Mesendoderm (in vitro differentiated cells): ENCODE measurements at regions not wholly inside any gene's neighbourhood (a gene's known extent, or its start where the extent isn't known, plus 50 kb on each side); places are given as distances from the start of the nearest gene placed in this dataset.
"Not testable (repeated sequence)": the region's sequence is repeated elsewhere in the genome, so short reads cannot be mapped to it uniquely, and the experiment has no call there.

Experiments used
- DNase-seq: peaks from one replicate; pipeline ENCODE4 v3.0.0; 2013
- H2AK5ac ChIP-seq: 2 replicates; pipeline ENCODE4 v1.6.1; 2013; ENCODE audit warnings: low read length, inconsistent platforms
- H2BK120ac ChIP-seq: 2 replicates; pipeline ENCODE4 v1.6.1; 2013; ENCODE audit warnings: low read depth, mild to moderate bottlenecking, low read length, moderate library complexity, mixed read lengths
- H2BK15ac ChIP-seq: replicated peaks from 2 replicates; pipeline ENCODE4 v1.6.1; 2013; ENCODE audit warnings: low read depth, mild to moderate bottlenecking, moderate library complexity
- H2BK5ac ChIP-seq: 2 replicates; pipeline ENCODE4 v1.6.1; 2013; ENCODE audit warnings: low read length, inconsistent platforms
- H3K18ac ChIP-seq: 2 replicates; pipeline ENCODE4 v1.6.1; 2013; ENCODE audit warnings: mild to moderate bottlenecking, low read length, mixed read lengths
- H3K23ac ChIP-seq: one replicate; pipeline ENCODE4 v1.6.1; 2013; ENCODE audit warnings: low read length
- H3K27ac ChIP-seq: 2 replicates; pipeline ENCODE4 v1.5.1; 2013; ENCODE audit warnings: low read depth, mild to moderate bottlenecking, inconsistent platforms, low read length, moderate library complexity
- H3K27me3 ChIP-seq: 2 replicates; pipeline ENCODE4 v1.6.1; 2013; ENCODE audit warnings: low read length, control low read depth, mild to moderate bottlenecking, inconsistent platforms; ENCODE audit not compliant: insufficient read depth, poor library complexity
- H3K36me3 ChIP-seq: 2 replicates; pipeline ENCODE4 v1.6.1; 2013; ENCODE audit warnings: low read length, inconsistent platforms; ENCODE audit not compliant: control insufficient read depth, insufficient read depth
- H3K4ac ChIP-seq: one replicate; pipeline ENCODE4 v1.6.1; 2013; ENCODE audit warnings: low read depth, mild to moderate bottlenecking, low read length, moderate library complexity
- H3K4me1 ChIP-seq: 2 replicates; pipeline ENCODE4 v1.6.1; 2013; ENCODE audit warnings: low read depth, low read length, inconsistent platforms; ENCODE audit not compliant: control insufficient read depth
- H3K4me2 ChIP-seq: 2 replicates; pipeline ENCODE4 v1.6.1; 2013; ENCODE audit warnings: low read length
- H3K4me3 ChIP-seq: 2 replicates; pipeline ENCODE4 v1.5.1; 2013; ENCODE audit warnings: mild to moderate bottlenecking, low read length
- H3K56ac ChIP-seq: one replicate; pipeline ENCODE4 v1.6.1; 2013; ENCODE audit warnings: low read length
- H3K79me1 ChIP-seq: 2 replicates; pipeline ENCODE4 v1.6.1; 2013; ENCODE audit warnings: low read length, inconsistent platforms
- H3K79me2 ChIP-seq: 2 replicates; pipeline ENCODE4 v1.6.1; 2013; ENCODE audit warnings: mild to moderate bottlenecking, low read length; ENCODE audit not compliant: control insufficient read depth, insufficient read depth
- H3K9ac ChIP-seq: 2 replicates; pipeline ENCODE4 v1.6.1; 2013; ENCODE audit warnings: low read length, inconsistent platforms
- H4K5ac ChIP-seq: one replicate; pipeline ENCODE4 v1.6.1; 2013; ENCODE audit warnings: low read length
- H4K8ac ChIP-seq: one replicate; pipeline ENCODE4 v1.6.1; 2013; ENCODE audit warnings: low read depth, mild to moderate bottlenecking, control low read depth, low read length, moderate library complexity
- whole genome bisulfite sequencing: extraction: QIAGEN DNeasy Blood & Tissue Kit; methylation state at CpG from one replicate; pipeline ENCODE4 v1.1.7; 2013; ENCODE audit warnings: low lambda C conversion rate, missing lambda C conversion rate; ENCODE audit not compliant: insufficient coverage; ENCODE audit errors: extremely low coverage; 5-methylcytosine and 5-hydroxymethylcytosine counted together

DNA sequence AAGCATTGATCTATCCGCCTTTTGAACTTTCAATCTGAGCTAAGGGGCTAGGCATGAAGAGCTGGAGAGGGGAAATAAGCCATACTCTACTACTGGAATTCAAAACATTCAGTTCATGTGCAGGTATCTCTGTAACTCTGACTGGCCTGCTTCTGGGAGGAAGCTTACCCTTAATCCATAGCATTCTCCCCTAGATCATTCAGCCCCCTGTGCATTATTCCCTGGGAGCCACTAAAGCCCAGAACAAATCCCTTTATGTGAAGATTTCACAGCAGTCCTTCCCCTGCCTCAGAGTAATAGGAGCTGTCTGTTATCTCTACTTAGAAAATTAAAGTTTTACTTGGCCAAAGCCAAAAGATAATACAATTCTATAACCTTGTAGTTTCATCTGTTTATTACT lies 300.7 kb downstream of the SEC16B start:
- no peaks in the 10 kb centered on the region for H3K79me1 ChIP-seq
- H3K18ac ChIP-seq = no peak overlapping the region
- no peak overlapping the region for H3K4me2 ChIP-seq
- no peak overlapping the region for H2BK5ac ChIP-seq
- H3K4ac ChIP-seq = no peak overlapping the region
- no peaks in the 10 kb centered on the region for H3K36me3 ChIP-seq
- H3K79me2 ChIP-seq = no peaks in the 10 kb centered on the region
- DNase-seq = peak; percentile 30
- H3K9ac ChIP-seq = no peak overlapping the region
- no peak overlapping the region for H3K27ac ChIP-seq
- H3K56ac ChIP-seq = no peak overlapping the region
- no peak overlapping the region for H4K8ac ChIP-seq
- no peak overlapping the region for H2BK15ac ChIP-seq
- H2BK120ac ChIP-seq = no peak overlapping the region
- H3K23ac ChIP-seq = no peak overlapping the region
- H4K5ac ChIP-seq = no peak overlapping the region
- no peak overlapping the region for H2AK5ac ChIP-seq
- no peaks in the 10 kb centered on the region for H3K27me3 ChIP-seq
- WGBS = no CpG with 5 or more reads among the region's 1 CpG
- H3K4me3 ChIP-seq = no peak overlapping the region
- H3K4me1 ChIP-seq = no peaks in the 10 kb centered on the region

DNA sequence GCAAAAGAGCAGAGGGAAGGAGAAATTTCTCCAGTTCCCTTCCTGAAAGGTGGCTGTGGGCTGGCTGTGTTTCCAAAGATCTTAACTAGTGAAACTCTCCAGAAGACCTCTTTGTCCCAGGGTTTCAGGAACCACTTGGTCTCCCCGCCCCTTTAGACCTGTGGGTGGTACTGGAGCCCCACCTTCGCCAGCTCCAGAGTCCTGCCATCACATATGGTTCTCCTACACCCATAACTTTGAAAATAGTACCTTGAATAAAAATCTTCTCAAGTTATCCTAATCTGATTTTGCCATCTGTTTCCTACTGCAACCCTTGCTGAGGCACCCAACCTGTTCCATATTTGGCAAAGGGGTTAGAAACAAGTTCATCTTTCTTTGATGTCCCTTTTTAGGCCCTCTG lies 303.9 kb downstream of the SEC16B start:
- no peaks in the 10 kb centered on the region for H3K79me1 ChIP-seq
- no peak overlapping the region for H3K23ac ChIP-seq
- H3K18ac ChIP-seq = no peak overlapping the region
- no peaks in the 10 kb centered on the region for H3K79me2 ChIP-seq
- H4K8ac ChIP-seq = no peak overlapping the region
- no CpG with 5 or more reads among the region's 2 CpGs for WGBS
- no peaks in the 10 kb centered on the region for H3K27me3 ChIP-seq
- no peak for DNase-seq
- H2BK15ac ChIP-seq = no peak overlapping the region
- H3K4me2 ChIP-seq = no peak overlapping the region
- no peaks in the 10 kb centered on the region for H3K36me3 ChIP-seq
- H2AK5ac ChIP-seq = no peak overlapping the region
- H2BK120ac ChIP-seq = no peak overlapping the region
- no peak overlapping the region for H3K27ac ChIP-seq
- no peak overlapping the region for H3K56ac ChIP-seq
- no peak overlapping the region for H2BK5ac ChIP-seq
- H3K9ac ChIP-seq = no peak overlapping the region
- H3K4me1 ChIP-seq = no peaks in the 10 kb centered on the region
- H3K4ac ChIP-seq = no peak overlapping the region
- no peak overlapping the region for H4K5ac ChIP-seq
- H3K4me3 ChIP-seq = no peak overlapping the region

DNA sequence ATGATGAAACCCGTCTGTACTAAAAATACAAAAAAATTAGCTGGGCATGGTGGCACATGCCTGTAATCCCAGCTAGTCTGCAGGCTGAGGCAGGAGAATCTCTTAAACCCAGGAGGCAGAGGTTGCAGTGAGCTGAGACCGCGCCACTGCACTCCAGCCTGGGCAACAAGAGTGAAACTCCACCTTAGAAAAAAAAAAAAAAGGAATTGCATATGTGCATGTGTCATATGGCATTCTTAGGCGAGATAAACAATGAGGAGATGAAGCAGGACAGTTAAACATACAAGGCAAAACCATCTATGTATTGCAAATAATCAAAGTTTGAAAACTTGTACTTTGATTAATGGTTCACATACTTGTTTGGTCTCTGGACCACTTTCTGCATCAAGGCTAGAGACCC lies 305.1 kb downstream of the SEC16B start:
- not testable (repeated sequence) for H3K18ac ChIP-seq, H3K4me1 ChIP-seq, DNase-seq, H3K9ac ChIP-seq, H3K23ac ChIP-seq, H4K8ac ChIP-seq, H3K36me3 ChIP-seq, H3K27me3 ChIP-seq, H3K79me1 ChIP-seq, H3K56ac ChIP-seq, H2BK15ac ChIP-seq, H3K4me2 ChIP-seq, H3K4me3 ChIP-seq, H3K27ac ChIP-seq, H3K4ac ChIP-seq, H2AK5ac ChIP-seq, H3K79me2 ChIP-seq, H2BK5ac ChIP-seq, H2BK120ac ChIP-seq, H4K5ac ChIP-seq
- WGBS = no CpG with 5 or more reads among the region's 4 CpGs

DNA sequence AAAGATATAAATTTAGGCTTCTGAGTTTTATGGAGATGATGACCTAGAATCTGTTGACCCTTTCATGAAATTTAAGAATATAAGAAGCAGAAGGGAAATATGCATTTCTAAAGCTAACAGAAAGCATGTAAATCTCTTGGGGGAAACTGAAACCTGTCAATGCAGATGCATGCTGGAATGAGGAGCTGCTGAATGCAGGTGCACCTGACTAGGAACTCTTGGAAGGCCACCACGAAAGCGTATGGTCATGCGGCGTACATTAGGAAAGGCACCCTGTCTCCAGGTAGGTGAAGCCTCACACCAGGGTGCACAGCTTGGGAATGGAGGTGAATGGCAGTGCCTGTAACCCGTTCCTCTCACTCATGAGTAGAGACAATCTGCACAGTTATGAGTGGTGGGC lies 309.7 kb downstream of the SEC16B start:
- WGBS = no CpG with 5 or more reads among the region's 5 CpGs
- H2BK15ac ChIP-seq = no peak overlapping the region
- no peak overlapping the region for H3K27ac ChIP-seq
- no peaks in the 10 kb centered on the region for H3K27me3 ChIP-seq
- H3K23ac ChIP-seq = no peak overlapping the region
- no peak overlapping the region for H2BK120ac ChIP-seq
- no peak overlapping the region for H3K18ac ChIP-seq
- H3K36me3 ChIP-seq = no peaks in the 10 kb centered on the region
- no peak overlapping the region for H3K56ac ChIP-seq
- no peak overlapping the region for H4K8ac ChIP-seq
- no peaks in the 10 kb centered on the region for H3K4me1 ChIP-seq
- H2AK5ac ChIP-seq = no peak overlapping the region
- no peaks in the 10 kb centered on the region for H3K79me2 ChIP-seq
- no peak overlapping the region for H4K5ac ChIP-seq
- H2BK5ac ChIP-seq = no peak overlapping the region
- H3K9ac ChIP-seq = no peak overlapping the region
- H3K4ac ChIP-seq = no peak overlapping the region
- H3K79me1 ChIP-seq = no peaks in the 10 kb centered on the region
- no peak for DNase-seq
- H3K4me2 ChIP-seq = no peak overlapping the region
- no peak overlapping the region for H3K4me3 ChIP-seq

DNA sequence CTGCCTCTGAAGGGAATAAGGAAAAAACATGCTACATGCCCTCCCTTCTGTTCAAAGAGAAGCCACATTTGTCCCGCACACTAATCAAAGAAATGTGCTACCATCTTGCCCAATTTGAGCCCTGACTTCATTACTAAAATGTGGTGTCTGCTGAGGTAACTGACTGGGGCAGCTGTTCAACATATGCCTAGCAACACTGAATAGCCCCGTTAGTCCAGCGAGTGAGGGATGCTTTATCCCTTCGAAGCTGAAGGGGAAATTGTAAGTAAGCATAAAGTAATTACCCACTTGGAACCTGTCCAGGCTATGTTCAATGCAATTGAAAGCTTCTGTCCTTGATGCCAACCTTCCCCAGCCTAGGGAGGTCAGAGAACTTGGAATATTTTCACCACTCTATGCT lies 310.6 kb downstream of the SEC16B start:
- Histone ChIP-seq H2BK120ac (no peak overlapping the region), H3K27me3 (no peaks in the 10 kb centered on the region), H3K79me2 (no peaks in the 10 kb centered on the region), H2BK5ac (no peak overlapping the region), H3K36me3 (no peaks in the 10 kb centered on the region), H3K4ac (no peak overlapping the region), H2AK5ac (no peak overlapping the region), H3K4me3 (no peak overlapping the region), H3K79me1 (no peaks in the 10 kb centered on the region), H2BK15ac (no peak overlapping the region), H3K4me2 (no peak overlapping the region), H3K56ac (no peak overlapping the region), H4K8ac (no peak overlapping the region), H4K5ac (no peak overlapping the region), H3K23ac (no peak overlapping the region), H3K9ac (no peak overlapping the region), H3K18ac (no peak overlapping the region), H3K27ac (no peak overlapping the region), H3K4me1 (no peaks in the 10 kb centered on the region)
- no peak for DNase-seq
- WGBS = no CpG with 5 or more reads among the region's 4 CpGs

DNA sequence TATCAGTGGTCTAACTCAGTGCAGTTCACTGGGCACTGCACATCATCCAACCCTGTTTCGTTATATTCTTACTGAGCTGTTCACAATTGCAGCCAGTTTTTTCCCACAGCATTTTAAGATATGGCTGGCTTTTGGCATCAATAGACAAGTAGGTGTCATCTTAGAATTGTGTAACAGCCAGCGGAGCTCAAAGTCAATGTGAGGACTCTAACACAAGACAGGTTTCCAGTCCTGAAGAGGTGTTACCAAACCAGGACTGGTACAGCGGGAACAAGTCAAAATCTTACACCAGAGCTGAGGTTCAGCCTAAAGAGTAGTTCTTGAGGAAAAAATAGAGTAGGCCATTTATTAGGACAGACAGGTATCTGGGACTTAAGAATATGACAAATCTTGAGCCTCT lies 313.3 kb downstream of the SEC16B start:
- Histone ChIP-seq H3K23ac (no peak overlapping the region), H2BK15ac (no peak overlapping the region), H3K56ac (no peak overlapping the region), H3K4me2 (no peak overlapping the region), H3K18ac (no peak overlapping the region), H3K4me3 (no peak overlapping the region), H2BK5ac (no peak overlapping the region), H3K9ac (no peak overlapping the region), H3K27me3 (no peaks in the 10 kb centered on the region), H3K4ac (no peak overlapping the region), H3K36me3 (no peaks in the 10 kb centered on the region), H3K4me1 (no peaks in the 10 kb centered on the region), H2BK120ac (no peak overlapping the region), H2AK5ac (no peak overlapping the region), H4K8ac (no peak overlapping the region), H3K79me1 (no peaks in the 10 kb centered on the region), H3K79me2 (no peaks in the 10 kb centered on the region), H4K5ac (no peak overlapping the region), H3K27ac (no peak overlapping the region)
- no peak for DNase-seq
- no CpG with 5 or more reads among the region's 3 CpGs for whole genome bisulfite sequencing
